Kasumi-1 (cell line): ENCODE measurements at regions not wholly inside any gene's neighbourhood (a gene's known extent, or its start where the extent isn't known, plus 50 kb on each side); places are given as distances from the start of the nearest gene placed in this dataset.
"Not testable (repeated sequence)": the region's sequence is repeated elsewhere in the genome, so short reads cannot be mapped to it uniquely, and the experiment has no call there.

ENCODE experiments used
- DNase-seq, 2 experiments: peaks; one replicate each; lab custom pipeline; 2025; lab: John Stamatoyannopoulos, UW

- peak; percentile 0 to 2 for DNase-seq
These were observed 63.2 kb upstream of the SNX19 start for GRCh38 chr11:130979386-130979972.

- DNase-seq = no peak
These were observed 64.0 kb upstream of the SNX19 start for GRCh38 chr11:130980071-130980862.

- DNase-seq = not testable (repeated sequence)
These were observed 68.0 kb upstream of the SNX19 start for GRCh38 chr11:130984241-130984640.

- DNase-seq = no peak
These were observed 76.5 kb upstream of the SNX19 start for GRCh38 chr11:130992788-130993187.

DNA sequence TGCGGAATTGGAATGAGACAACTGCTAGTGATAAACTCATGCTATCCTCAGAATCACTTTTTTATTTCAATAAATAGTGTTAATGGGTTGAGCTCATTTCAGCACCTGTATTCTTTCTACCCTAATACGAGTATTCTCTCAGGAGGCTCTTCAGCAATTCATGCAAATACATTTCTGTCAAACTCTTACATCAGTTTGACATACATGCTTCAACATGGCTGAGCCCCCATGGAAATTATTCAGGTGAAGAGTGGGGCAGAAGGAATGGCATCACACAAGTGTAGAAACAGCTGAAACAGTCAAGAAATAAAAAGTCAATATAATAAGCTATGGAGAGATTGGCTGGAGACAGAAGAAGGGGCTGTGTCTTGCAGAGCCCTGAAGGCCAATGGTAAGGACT, 77.8 kb upstream of the SNX19 start:
- DNase-seq = no peak

- DNase-seq = no peak
These were observed 79.0 kb upstream of the SNX19 start for GRCh38 chr11:130995266-130995665.

DNA sequence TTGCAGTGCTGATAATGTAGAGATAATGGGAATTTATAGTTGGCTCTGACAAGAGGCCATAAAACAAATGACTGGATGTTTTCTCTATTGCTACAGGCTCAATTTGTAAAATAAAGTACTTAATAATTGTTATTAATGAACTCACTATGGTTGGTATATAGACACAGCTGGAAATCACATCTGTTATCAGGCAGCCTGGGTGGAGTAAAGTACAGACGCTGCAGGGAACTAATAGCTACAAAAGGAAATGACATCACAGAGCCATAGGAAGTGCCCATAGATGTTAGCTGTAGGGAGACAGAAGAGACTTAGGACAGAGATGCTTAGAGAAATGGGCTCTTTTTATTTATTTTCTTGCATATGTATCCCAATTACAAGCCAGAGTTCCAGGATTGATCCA, 81.0 kb upstream of the SNX19 start:
- DNase-seq = no peak

DNA sequence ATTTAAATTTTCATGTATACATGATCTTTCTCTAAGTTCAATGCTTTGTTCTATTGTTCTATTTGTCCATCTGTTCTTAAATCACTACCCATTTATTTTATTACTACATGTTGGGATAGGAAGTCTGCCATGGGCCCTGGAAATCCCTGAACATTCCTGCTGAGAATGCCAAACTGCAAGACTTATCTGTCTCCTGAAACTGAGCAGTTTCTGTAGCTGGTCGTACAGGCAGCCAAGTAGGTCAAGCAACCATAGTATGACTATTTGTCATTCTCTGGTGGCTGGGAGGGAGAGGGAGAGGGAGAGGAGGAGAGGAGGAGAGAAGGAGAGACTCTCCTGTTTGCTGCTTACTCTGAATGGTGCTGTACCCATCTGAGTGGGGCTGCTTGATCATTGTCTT, 82.8 kb upstream of the SNX19 start:
- DNase-seq = no peak

DNA sequence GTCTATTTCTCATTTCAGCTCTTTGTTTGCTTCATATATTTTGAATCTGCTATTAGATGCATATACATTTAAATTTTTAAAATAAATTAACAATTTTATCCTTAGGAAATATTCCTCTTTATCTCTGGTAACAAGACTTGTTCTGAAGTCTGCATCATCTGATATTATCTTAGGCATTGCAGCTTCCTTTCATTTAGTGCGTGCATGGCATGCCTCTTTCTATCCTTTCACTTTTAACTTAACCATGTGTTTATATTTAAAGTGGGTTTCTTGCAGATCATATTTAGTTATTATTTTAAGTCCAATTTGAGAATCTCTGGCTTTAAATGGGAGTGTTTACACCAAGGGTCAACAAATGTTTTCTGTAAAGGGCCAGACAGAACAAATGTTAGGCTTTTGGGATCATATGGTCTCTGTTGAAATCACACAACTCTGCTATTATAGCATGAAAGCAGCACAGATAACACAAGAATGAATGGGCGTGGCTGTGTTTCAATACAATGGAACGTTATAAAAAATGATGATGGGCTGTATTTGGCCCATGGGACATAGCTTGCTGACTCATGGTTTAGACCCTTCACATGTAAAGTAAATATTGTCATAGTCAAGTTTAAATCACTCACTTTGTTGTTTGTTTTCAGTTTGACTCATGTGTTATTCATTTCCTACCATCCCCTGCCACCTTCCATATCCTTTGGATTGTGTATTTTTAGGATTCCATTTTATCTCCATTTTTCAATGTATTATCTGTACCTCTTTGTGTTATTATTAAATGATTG, 83.9 kb upstream of the SNX19 start:
- DNase-seq = no peak

- DNase-seq = no peak
These were observed 85.9 kb upstream of the SNX19 start for GRCh38 chr11:131002145-131002544.

DNA sequence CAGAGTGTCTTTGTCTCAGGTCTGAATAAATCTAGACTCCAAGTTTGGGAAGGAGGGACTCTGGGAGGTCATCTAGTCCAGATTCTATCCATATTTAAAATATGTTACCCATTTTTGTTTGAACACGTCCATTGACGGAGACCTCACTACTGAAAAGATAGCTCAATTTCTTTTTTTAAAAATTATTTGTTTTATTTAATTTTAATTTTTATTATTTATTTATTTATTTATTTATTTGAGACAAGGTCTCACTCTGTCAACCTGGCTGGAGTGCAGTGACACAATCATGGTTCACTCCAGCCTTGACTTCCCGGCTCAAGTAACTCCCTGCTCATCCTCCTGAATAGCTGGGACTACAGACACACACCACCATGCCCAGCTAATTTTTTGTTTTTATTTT, 89.5 kb upstream of the SNX19 start:
- DNase-seq = no peak

DNA sequence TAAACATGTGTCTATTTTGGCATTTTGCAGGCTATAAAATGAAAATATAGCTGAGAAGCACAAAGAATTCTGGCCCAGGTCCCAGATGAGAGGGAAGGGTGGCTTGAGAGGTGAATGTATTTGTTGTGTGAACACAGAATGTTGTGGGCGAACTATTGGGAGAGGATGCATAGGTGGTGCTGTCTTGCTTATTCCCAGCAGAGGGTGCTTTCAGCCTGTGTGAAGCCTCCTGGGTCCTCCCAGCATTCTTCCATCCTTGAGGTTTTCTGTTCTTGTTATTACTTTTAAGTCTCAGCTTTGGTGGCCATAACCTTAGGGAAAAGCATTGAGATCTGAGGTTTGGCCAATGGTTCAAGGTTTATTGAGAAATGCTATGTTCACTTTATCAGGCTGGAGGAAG, 108.7 kb upstream of the SNX19 start:
- no peak for DNase-seq

- no peak for DNase-seq
These were observed 109.3 kb upstream of the SNX19 start for GRCh38 chr11:131025421-131026125.

DNA sequence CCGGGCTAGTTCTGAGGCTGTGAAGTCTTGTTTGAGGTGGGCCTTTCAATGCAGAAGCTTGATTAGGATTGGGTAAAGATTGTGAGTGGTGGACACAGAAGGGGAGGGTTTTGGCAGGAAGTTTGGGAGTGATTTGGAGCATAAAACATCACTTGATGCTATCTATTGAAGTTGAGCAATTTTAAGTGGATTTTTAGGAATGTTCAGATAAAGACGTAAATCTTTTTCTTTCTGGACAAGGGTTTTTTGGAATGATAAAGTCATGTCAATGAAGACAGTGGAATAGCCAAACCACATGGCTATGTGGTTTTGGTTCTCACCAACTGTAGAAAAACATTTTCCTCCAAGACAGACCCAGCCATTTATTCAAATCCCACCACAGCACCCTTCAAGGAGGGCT, 111.2 kb upstream of the SNX19 start:
- no peak for DNase-seq

GRCh38 chr11:131033151-131033651, 116.9 kb upstream of the SNX19 start:
- DNase-seq = no peak

DNA sequence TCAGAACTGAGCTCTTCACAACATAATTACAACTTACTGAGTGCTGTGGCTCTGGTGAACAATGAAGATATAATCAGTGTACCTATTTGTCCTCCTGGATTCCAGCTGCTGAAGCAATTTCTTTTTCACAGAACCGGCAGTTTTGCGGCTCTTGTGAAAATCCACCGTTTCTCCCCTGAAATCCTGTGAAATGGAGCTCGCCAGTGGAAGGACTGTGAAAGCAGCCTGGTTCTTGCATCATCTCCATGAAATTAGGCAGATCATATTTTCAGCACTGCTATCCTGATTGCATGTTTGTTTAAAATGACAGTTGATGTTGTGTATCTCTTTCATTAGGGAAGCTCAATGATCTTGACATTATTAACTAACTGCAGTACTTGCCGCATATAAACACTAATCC, 120.2 kb upstream of the SNX19 start:
- no peak for DNase-seq

- no peak for DNase-seq
These were observed 121.6 kb upstream of the SNX19 start for GRCh38 chr11:131037873-131038272.

GRCh38 chr11:131038597-131038996, 122.3 kb upstream of the SNX19 start:
- DNase-seq = no peak

GRCh38 chr11:131041331-131042040, 125.2 kb upstream of the SNX19 start:
- DNase-seq = no peak

DNA sequence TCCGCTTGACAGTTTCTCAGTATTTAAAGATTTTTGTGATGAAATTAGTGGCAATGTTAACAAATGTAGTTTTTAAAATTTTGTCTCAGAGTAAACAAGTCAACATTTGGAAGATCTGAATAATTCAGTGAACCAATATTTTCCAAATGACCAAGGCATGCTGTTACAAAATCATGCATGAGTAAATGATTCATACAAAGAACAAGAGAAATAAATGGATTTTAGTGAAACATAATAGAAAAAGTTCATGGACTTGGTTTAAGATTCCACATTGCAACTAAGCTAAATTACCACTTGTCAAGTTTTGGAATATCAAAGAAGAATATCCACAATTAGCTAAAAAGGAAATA, 125.7 kb upstream of the SNX19 start:
- no peak for DNase-seq

DNA sequence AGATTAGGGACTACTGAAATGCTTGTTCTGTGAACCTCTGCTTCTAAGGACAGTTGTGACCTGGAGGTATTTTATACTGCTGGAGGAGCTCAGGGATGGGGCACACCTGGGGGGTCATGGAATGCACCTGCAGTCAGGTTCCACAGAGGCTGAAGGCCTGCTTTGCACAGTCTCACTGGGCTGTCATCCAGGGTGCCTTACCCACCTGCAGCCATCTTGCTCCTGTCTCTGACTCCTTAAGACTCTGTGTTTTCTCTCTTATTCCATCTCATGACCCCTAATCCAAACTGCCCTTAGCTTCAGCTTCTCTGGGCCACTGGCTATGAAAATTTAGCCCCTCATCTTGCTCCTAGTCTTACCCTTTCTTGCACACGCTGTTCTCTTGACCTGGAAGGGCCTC, 127.0 kb upstream of the SNX19 start:
- DNase-seq = no peak

DNA sequence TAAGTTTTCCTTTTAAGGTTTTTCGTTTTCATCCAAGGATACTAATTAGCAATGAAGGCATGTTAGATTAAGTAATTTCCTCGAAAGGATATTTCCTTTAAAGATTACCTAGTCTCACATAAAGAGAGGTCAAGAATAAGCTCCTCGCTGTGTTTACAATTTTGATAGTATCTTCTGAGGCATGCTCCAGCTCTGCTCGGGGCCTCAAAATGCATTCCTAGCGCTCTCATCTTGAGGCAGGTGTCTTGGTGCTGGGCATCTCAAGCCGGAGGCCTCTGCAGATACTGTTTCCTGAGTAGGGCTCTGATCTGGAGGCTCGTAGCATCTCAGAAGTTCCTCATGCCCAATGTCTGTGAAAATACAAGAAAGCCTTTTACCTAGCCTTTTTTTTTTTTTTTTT, 128.6 kb upstream of the SNX19 start:
- DNase-seq = no peak
